HG02970 (cell line): ENCODE measurements at regions not wholly inside any gene's neighbourhood (a gene's known extent, or its start where the extent isn't known, plus 50 kb on each side); places are given as distances from the start of the nearest gene placed in this dataset.
"Not testable (repeated sequence)": the region's sequence is repeated elsewhere in the genome, so short reads cannot be mapped to it uniquely, and the experiment has no call there.

Experiments
- ATAC-seq: cut with Tn5 transposase; IDR thresholded peaks from one replicate; pipeline ENCODE4 v1.9.1; 2021; ENCODE audit warnings: mild to moderate bottlenecking, moderate library complexity, moderate number of reproducible peaks; ENCODE audit not compliant: unreplicated experiment, low FRiP score

DNA sequence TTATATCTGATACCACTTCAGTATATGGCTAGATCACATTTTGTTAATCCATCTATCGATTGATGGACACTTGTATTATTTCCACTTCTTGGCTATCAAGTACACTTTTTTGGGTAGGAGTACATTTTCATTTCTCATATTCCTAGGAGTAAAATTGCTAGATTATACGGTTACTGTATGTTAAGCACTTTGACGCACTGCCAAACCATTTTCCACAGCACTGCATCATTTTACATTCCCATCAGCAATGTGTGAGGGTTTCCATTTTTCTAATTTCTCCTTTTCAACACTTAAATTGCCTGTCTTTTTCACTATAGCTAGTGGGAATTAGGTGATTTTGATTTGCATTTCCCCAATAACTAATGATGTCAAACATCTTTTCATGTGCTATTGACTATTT, 179.3 kb upstream of the B3GAT1 start:
- no peak for ATAC-seq

DNA sequence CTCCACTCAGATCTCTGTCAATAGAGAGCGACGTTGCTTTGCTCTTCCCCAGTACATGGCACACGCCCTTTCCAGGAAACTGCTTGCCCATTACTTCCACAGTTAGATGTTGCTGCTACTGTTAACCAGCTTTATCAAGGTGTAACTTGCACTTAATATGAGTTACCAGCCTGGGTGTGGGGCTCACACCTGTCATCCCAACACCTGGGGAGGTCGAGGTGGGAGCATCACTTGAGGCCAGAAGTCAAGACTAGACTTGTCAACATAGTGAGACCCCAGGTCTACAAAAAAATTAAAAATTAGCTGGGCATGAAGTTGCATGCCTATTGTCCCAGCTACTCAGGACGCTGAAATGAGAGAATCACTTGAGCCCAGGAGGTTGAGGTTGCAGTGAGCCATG, 177.1 kb upstream of the B3GAT1 start:
- no peak for ATAC-seq

DNA sequence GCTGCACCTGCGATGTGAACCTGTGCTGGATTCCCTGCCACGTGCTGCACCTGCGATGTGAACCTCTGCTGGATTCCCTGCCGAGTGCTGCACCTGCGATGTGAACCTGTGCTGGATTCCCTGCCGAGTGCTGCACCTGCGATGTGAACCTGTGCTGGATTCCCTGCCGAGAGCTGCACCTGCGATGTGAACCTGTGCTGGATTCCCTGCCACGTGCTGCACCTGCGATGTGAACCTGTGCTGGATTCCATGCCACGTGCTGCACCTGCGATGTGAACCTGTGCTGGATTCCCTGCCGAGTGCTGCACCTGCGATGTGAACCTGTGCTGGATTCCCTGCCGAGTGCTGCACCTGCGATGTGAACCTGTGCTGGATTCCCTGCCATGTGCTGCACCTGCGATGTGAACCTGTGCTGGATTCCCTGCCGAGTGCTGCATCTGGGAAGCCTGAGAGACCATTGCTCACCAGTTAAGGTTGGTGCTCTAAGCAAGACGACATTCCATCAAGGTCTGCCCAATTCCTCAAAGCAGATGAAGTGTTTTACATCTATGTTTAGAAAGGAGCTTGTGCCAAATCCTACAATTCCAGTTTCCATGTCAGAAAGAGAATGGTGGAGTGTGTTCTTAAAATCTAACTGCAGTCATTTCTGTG, 176.5 kb upstream of the B3GAT1 start:
- ATAC-seq: not testable (repeated sequence)

DNA sequence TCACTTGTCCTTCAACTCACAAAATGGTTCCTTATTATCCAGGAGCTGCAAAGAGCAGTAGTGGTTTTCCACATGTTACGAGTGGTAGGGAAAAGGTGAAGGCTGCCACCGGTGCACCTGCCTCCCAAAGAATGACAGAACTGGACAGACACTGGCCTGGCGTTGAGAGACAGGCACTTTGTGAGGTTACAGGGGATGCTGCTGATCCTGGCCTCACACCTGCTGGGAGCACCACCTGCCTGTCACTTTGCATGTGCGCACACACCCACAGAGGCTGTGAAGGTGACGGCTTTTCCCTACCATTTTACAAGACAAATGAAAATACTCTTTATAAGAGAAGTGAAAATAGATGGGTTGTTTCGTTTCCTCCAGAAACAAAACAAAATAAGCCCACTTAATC, 175.3 kb upstream of the B3GAT1 start:
- ATAC-seq: no peak

DNA sequence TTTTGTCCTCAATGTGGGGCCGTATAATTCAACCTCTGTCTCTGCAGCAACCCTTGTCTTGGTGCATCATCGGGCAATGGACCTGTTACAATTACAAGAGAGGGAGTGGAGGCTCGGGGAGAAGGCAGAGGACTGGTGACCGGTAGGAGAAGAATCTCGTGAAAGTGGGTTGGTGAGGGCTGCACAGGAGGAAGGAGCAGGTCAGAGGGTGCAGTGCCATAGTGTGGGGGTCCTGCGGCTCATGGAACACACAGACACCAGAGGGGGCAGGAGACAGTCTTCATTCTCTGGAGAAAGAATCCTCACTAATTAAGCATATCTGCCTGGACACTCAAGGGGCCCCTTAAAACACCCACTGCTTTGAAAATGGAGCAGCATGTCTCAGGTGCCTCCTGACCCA, 174.7 kb upstream of the B3GAT1 start:
- no peak for ATAC-seq

DNA sequence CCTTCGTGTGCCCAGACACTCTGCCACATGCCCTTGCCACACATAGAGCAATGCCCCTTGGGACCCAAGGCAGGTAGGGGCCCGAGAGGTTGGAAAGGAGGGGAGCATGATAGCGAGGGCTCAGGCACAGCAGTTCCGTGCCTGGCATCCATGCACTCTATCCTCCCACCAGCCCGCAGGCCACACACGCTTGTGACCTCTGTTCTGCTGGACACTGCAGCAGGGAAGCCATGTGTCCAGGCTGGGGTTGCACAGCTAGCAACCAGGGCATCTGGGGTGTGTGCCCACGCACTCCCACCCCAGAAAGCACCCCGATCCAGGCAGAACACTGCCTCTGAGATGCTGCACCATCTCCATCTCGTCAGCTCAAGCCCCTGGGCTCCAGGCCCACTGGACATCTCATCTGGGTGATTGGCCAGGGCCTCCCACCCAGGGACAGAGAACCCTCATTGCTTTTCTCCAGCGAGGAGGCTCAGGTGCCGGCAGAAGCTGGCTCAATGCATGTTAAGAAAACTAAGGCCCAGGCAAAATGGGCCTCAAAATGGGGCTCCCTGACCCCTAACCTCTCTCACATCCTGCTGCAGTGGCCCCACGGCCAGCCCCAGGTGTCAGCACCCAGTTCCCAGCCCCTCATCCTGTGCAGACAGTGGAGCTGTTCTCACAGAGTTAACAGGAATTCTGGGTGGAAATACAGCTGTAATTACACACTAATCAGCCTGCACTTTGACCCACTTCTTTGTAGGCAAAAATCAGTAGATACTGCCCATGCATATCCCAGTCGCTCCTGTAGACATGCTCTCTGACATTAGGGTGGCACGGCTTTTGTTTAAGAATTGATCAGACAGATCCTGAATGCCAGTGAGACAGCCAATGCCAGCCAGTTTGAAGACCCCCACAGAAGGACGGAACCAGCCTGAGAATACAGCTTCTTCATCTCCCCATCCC, 173.9 kb upstream of the B3GAT1 start:
- ATAC-seq: no peak

DNA sequence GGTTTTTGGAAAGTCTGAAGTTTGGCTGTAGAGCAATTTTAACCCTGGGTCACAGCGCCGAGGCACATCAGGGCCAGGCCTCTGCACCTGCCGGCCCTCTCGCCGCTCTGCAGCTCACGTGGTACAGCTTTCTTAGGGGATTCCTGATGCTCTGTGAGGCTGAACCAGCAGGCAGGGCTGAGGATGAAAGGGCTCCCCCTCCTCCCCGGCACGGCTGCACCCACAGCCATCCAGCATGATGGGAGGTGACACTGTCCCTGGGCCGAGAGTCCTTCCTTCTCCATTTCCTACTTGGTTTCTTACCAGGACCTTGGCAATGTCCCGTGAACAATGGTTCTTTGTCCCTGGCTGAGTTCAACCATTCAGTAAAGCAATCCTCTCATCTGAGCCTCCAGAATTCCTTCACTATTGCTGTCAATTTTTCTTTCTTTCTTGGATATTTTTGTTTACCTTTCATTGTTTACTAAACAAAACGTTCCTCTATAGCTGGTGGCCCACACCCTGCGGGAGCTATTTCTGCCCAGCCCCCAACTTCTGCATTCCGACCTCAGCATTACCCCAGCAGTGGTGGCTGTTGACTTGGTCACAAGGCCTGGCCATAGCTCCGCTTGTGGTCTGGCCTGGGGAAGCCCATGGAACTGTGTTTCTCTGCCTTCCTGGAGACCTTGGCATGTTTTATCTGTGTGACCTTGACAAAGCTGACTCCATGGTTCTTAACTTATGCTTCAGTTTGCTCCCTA, 172.8 kb upstream of the B3GAT1 start:
- ATAC-seq: no peak

DNA sequence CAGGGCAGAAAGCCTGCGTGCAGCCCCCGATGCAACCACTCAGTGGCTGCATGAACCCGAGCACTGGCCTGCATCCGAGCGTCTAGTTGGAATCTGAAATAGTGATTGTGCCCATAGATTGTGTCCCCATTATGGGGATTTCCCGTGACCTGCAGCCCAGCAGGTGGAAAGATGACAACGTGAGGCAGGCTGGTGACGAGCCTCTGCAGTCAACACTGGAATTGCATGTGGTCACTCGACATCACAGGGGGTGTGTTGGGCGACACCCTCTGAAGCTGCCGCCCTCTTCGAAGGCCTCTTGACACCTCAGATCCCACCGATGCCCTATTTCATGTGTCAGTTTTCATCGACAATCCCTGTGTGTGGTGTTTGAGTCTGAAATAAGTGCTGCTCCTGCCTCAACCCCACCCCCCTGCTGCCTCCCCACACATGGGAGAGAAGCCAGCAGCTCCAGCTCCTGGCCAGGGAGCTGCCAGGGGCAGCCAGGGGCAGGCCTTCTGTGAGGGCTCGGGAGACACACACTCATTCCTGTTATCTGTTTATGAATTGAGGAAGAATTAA, 172.0 kb upstream of the B3GAT1 start:
- no peak for ATAC-seq

DNA sequence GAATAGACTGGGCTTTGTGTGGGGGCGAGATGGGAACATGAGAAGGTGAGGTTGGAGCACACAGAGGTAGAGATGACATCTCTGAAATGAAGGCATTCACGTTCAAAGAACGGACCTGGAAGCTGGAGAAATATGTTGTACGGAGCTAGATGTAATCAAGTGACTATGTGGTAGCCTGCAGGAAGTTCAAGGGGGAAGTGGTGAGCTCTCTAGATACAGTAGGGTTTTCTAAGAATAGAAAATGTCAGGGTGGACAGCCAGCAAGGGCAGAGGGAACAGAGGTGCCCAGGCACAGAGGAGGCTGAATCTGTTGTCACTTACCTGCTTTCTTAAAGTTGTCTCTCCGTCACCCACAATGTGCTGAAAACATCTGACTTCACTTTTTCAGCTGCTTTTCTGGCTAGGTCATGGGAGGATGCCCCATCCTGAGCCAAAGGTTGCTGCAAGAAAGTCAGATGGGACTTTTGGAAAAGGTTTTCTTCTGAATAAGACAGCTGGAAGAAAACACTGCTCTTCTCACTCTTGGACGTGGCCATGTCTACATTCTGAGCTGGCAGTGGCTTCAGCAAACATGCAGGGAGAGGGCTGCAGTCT, 171.5 kb upstream of the B3GAT1 start:
- no peak for ATAC-seq

DNA sequence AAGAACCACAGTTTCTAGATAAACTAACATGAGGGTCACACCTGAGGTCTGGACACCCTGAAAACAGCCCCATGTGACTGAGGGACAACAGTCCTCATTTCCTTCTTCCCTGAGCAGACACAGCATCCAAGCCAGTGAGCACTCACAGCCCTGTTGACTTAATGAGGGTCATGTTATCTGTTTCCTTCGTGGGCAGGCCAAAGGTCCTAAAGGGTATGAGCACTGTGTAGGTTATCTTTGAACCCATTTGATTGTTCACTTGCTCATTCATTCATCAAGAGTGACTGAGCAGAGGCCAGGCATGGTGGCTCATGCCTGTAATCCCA, 170.7 kb upstream of the B3GAT1 start:
- ATAC-seq: no peak

DNA sequence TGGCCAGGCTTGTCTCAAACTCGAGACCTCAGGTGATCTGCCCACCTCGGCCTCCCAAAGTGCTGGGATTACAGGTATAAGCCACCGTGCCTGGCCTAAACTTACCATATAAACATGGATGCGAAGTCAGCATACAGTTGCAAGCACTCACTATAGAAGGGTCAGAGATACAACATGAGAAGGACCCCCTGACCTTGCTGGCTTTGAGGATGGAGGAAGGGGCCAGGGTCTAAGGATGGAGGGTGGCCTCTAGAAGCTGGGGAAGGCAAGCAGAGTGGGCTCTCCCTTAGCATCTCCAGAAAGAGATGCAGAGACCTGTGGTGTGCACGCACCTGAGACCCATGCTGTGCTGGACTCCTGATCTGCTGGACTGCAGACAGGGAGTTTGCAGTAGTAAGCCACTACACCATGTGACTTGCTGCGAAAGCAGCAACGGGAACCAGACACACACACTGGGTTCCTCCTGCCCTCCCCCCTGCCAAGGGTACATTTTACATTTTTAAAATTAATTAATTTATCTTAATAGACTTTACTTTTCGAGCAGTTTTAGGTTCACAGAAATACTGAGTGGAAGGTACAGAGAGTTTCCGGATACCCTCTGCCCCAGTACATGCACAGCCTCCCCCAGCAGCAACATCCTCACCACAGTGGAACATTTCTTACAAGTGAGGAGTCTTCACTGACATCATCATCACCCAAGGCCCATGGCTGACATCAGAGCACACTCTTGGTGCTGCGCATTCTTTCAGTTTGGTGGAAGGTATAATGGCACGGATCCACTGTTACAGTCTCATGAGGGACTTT, 170.1 kb upstream of the B3GAT1 start:
- ATAC-seq: no peak

DNA sequence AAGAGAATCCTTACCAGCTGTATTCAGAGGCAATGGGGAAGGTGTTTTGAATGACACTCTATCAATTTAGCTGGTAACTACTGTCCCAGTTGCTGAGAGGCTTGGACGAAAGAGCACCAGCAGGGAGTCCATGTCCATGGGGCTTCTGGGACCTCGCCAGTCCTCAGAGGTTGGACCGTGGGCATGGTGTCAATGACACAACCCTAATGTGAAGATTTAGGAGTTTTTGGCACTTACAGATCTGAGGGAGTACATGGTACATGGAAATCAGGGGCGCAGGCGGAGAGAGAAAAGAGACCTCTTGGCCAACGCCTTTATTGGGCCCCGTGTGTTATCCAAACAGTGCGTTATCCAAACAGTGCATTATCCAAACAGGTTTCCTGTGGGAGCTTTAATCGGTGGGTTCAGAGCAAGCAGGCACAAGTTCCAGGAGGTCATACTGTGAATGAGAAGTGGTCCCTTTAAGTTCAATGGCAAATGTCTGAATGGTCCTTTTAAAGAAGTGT, 169.1 kb upstream of the B3GAT1 start:
- ATAC-seq: no peak

DNA sequence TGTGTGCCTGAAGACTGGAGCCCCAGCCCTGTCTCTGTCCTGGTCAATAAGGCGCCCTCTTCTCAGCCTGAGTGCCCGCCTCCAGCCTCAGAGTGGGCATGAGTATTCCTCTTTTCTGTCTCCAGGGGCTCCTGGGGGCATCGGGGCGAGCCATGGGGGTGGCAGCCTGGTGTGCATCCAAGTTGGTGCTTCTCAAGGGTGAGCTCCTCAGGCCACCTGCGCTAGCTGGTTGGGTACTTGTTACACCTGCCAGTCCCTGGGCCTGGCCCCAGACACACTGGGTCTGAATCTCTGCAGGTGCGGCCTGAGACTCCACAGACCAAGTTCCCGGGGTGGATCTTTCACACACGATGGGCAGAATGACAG, 168.6 kb upstream of the B3GAT1 start:
- no peak for ATAC-seq

DNA sequence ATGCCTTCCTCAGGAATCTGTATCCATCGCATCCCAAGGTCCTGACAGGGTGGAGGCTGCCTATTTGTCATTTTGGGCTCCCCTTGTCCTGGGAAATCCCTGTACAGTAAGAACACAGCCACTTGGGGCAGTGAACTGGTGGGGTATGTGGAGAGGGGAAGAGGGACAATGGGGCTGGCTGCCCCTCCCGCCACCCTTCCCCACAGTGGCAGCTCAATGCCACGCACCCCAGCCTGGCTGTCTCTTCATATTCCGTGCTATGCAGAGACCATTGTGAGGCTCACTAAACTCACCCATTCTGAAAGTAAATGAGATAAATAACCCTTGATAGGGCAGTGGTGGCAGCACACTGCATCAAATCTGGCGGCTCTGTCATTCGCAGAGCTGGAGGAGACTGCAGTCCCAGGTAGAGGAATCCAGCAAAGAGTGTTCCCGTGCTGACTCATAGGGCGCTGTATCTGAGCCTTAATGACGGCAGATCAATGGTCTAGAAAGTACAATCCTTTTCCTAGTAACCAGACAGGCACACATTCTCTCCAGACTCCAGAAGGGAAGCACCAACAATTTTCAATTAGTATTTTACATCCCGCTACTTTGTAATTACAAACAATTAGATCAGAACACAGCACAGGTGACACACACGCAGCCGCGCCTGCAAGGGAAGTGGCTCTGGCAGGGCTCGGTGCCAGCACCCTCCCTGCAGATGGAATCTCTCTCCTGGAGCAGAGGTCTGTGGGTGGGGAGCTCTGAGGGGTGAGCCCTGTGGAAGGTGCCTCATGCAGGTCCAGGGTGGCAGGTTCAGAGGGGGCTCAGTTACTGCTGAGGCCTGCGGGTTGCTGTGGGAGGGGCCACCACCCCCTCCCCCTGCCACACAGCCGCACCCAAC, 167.9 kb upstream of the B3GAT1 start:
- ATAC-seq: no peak

DNA sequence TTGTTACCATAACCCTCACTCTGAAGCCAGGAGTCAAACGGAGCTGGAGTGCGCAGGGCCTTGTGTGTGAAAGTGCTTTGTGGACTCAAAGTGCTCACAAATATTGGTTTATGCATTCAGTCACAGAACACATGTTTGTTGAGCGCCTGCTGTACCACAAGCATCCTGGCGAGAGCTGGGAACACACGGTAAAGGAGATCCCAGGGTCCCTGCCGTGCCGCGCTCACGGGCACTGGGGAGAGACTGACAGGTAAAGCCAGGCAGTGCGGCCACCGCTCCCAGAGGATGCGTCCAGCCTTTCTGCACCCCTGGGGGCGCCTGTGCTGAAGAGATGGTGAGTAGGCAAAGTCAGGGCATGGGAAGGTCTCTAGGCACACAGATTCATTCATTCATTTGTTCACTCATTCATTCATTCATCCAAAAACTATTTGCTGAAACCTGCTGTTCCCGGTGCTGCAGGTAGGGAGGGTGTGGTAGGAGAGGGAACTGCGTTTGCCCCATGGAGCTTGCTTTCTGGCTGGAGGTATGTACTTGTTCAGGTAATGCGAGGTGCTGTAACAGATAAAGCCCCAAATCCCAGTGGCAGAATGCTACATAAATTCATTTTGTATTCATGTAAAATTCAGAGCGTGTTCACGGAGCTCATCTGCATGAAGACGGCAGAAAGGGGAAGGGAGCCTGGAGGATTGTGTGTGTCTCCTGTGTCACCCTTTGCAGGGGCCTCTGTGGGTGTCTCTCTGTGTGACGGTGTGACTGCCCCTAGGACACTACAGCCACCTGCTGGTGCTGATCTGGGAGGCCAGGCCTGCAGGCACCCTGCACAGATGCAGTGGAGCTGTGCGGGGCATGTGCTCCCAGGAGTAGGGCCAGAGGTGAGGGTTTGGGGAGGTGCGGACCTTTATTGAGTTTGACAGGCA, 167.0 kb upstream of the B3GAT1 start:
- no peak for ATAC-seq

DNA sequence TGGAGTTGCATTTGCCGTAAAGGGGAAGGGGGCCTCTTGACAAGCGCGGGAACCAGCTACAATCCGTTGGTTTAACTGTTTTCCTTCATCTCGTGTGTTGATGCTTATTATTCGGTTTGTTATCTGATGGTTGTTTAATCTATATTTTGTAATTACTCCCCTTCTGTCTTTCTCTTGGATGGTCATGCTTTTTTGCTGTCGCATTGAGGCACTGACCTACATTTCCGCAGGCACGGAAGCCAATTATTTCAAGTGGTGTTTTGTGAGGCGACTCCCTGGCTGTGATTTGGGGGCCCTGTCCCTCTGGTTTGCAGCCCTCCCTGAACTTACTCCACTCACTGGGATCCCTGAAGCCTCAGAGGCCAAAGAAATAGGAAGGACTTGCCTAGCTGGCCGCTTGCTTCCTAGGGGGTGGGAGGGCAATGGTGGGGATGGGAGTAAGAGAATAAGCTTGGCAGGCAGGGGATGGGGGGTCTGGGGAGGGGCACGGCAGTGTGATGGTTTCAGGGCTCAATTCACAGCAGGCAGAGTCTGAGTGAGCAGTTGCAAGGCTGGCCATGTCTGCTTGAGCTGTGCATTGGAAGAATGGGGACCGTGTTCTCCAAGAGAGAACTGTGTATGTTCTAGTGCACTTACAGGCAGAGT, 165.8 kb upstream of the B3GAT1 start:
- no peak for ATAC-seq

DNA sequence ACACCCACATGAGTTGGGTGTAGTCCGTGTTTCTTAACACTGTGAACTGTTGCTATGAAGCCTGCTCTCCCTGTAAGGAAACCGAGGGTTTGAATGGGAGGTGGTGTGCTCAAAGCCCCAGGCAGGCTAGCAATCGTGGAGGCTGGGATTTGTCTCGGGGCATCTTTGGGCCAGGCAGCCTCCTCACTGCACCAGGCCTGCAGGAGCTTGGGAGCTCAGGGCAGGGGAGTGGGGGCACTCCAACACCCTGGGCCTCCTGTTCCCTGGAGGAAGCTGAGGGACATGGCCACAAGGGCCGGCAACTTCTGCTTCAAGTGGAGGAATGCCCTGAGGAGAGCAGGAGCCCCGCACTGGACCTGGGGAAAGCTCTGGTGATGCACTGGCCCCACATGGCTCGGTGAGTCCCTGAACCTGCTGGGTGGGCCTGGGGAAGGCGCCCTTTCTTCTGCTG, 164.7 kb upstream of the B3GAT1 start:
- ATAC-seq: no peak
